WTC11 (cell line): ENCODE measurements at regions not wholly inside any gene's neighbourhood (a gene's known extent, or its start where the extent isn't known, plus 50 kb on each side); places are given as distances from the start of the nearest gene placed in this dataset.

ENCODE experiments used
- NFYB ChIP-seq: sonication (generic); formaldehyde crosslinking; conservative IDR thresholded peaks from 2 replicates; pipeline ENCODE4 v1.8.0; 2022; ENCODE audit warnings: low read depth, missing genetic modification reagents
- SP1 ChIP-seq: sonication (generic); formaldehyde crosslinking; conservative IDR thresholded peaks from 2 replicates; pipeline ENCODE4 v1.8.1; 2022; ENCODE audit warnings: missing genetic modification reagents
- TEAD4 ChIP-seq: sonication (generic); formaldehyde crosslinking; IDR thresholded peaks from 2 replicates; pipeline ENCODE4 v1.8.0; 2022; ENCODE audit warnings: mild to moderate bottlenecking, missing genetic modification reagents
- TF ChIP-seq, protein P1 (sequence below): sonication (generic); formaldehyde crosslinking; IDR thresholded peaks from 2 replicates; pipeline ENCODE4 v1.8.1; 2023; ENCODE audit warnings: mild to moderate bottlenecking, missing genetic modification reagents
- TF ChIP-seq, protein P2 (sequence below): sonication (generic); formaldehyde crosslinking; conservative IDR thresholded peaks from 2 replicates; pipeline ENCODE4 v1.8.1; 2022; ENCODE audit warnings: mild to moderate bottlenecking, missing genetic modification reagents

- no peak for TF ChIP-seq NFYB
- TF ChIP-seq TEAD4 (CRISPR knock-in tag) = no peak
- TF ChIP-seq, protein P1, sequence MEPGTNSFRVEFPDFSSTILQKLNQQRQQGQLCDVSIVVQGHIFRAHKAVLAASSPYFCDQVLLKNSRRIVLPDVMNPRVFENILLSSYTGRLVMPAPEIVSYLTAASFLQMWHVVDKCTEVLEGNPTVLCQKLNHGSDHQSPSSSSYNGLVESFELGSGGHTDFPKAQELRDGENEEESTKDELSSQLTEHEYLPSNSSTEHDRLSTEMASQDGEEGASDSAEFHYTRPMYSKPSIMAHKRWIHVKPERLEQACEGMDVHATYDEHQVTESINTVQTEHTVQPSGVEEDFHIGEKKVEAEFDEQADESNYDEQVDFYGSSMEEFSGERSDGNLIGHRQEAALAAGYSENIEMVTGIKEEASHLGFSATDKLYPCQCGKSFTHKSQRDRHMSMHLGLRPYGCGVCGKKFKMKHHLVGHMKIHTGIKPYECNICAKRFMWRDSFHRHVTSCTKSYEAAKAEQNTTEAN (CRISPR knock-in tag) = no peak
- TF ChIP-seq SP1 = no peak
- TF ChIP-seq, protein P2, sequence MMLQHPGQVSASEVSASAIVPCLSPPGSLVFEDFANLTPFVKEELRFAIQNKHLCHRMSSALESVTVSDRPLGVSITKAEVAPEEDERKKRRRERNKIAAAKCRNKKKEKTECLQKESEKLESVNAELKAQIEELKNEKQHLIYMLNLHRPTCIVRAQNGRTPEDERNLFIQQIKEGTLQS = no peak
Observed at GRCh38 chr13:92976657-92977056, 249.9 kb upstream of the GPC6 start.
